ENCODE measurements at regions not wholly inside any gene's neighbourhood (a gene's known extent, or its start where the extent isn't known, plus 50 kb on each side); places are given as distances from the start of the nearest gene placed in this dataset.

DNA sequence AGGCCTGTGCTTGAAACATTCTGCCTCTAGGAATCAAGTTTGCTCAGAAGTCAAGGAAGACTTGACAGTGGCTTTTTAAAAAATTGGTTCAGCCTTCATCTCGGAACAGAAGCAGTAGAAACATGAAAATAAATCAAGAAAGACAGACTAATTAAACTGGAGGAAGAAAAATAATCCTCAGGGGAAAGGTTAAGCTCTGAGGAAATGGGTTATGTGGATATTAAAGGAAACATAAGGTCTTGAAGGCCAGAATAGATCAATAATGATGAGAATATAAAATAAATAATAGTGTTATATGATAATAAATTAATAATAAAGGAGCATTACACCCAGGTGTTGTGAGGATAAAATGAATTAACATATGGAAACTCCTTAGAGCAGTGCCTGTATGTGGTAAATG lies 121.7 kb downstream of the GPR63 start:
- ATAC-seq (no peak), DNase-seq (no peak)
- H3K9ac ChIP-seq (ENCODE audit: low read length) = no peak overlapping the region
- H3K4me1 ChIP-seq (ENCODE audit: insufficient read depth, low read length) = no peaks in the 10 kb centered on the region
- H4K20me1 ChIP-seq (ENCODE audit: low read length) = no peaks in the 10 kb centered on the region
- ChIA-PET CTCF (no interaction called here), POLR2A (ENCODE audit: unreplicated experiment) (no interaction called here)
- H3K4me2 ChIP-seq (ENCODE audit: low read length) = no peak overlapping the region
- BruUV-seq (replicated peaks) = no TSS peak
- H3K9me2 ChIP-seq (replicated peaks; ENCODE audit: low read length) = no peaks in the 10 kb centered on the region
- no peak overlapping the region for H2AFZ ChIP-seq (ENCODE audit: low read length)
- no peaks in the 10 kb centered on the region for H3K36me3 ChIP-seq (ENCODE audit: low read depth, low read length)
- H3K9me3 ChIP-seq (ENCODE audit: low read length) = no peaks in the 10 kb centered on the region
- peaks cover 13% of the 10 kb centered on the region for H3K27me3 ChIP-seq (ENCODE audit: low read length)
- H3K27ac ChIP-seq (ENCODE audit: low read length) = no peak overlapping the region
- no peaks in the 10 kb centered on the region for H3F3A ChIP-seq (ENCODE audit: low read length, unreplicated experiment)
- H3K4me3 ChIP-seq (ENCODE audit: low read length) = no peak overlapping the region
- TF ChIP-seq, protein P1, sequence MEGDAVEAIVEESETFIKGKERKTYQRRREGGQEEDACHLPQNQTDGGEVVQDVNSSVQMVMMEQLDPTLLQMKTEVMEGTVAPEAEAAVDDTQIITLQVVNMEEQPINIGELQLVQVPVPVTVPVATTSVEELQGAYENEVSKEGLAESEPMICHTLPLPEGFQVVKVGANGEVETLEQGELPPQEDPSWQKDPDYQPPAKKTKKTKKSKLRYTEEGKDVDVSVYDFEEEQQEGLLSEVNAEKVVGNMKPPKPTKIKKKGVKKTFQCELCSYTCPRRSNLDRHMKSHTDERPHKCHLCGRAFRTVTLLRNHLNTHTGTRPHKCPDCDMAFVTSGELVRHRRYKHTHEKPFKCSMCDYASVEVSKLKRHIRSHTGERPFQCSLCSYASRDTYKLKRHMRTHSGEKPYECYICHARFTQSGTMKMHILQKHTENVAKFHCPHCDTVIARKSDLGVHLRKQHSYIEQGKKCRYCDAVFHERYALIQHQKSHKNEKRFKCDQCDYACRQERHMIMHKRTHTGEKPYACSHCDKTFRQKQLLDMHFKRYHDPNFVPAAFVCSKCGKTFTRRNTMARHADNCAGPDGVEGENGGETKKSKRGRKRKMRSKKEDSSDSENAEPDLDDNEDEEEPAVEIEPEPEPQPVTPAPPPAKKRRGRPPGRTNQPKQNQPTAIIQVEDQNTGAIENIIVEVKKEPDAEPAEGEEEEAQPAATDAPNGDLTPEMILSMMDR (conservative IDR thresholded peaks at IDR 0.05; ENCODE audit: low read depth, low read length) = no peak
- TF ChIP-seq EZH2 (IDR thresholded peaks at IDR 0.05; ENCODE audit: low read length, unreplicated experiment) (no peak), EZH2phosphoT487 (IDR thresholded peaks at IDR 0.05; ENCODE audit: borderline replicate concordance, low read length) (no peak)
- intact Hi-C loops (cut with micrococcal nuclease) = no loop called here
- no peaks in the 10 kb centered on the region for H3K79me2 ChIP-seq (ENCODE audit: low read length)

DNA sequence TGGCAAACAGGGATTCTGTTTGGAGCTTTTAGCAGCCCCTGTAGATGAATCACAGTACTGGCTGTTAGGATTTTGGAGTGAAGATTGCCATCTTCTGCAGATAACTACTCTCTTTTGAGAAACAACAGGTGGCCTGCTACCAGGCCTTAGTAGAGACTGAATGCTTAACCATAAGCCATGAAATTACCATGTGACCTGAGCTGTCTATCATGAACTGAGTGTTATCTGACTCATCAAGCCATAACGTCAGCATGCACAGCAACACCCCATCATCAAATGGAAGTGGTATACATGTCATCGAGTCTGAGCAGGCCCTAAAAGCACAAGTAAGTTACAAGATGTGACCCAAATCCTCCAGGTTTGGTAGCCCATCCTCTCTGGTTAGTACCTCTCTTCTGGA lies 132.6 kb downstream of the GPR63 start:
- H3K4me3 ChIP-seq (ENCODE audit: low read length) = no peak overlapping the region
- no peaks in the 10 kb centered on the region for H3K79me2 ChIP-seq (ENCODE audit: low read length)
- TF ChIP-seq EZH2 (IDR thresholded peaks at IDR 0.05; ENCODE audit: low read length, unreplicated experiment) (no peak), EZH2phosphoT487 (IDR thresholded peaks at IDR 0.05; ENCODE audit: borderline replicate concordance, low read length) (no peak)
- TF ChIP-seq, protein P1 (conservative IDR thresholded peaks at IDR 0.05; ENCODE audit: low read depth, low read length) = no peak
- no peaks in the 10 kb centered on the region for H3K9me2 ChIP-seq (replicated peaks; ENCODE audit: low read length)
- no peak overlapping the region for H3K4me2 ChIP-seq (ENCODE audit: low read length)
- CTCF ChIA-PET = no interaction called here
- H3K27ac ChIP-seq (ENCODE audit: low read length) = no peak overlapping the region
- POLR2A ChIA-PET (ENCODE audit: unreplicated experiment) = no interaction called here
- no peaks in the 10 kb centered on the region for H3F3A ChIP-seq (ENCODE audit: low read length, unreplicated experiment)
- ATAC-seq (no peak), DNase-seq (no peak)
- H3K36me3 ChIP-seq (ENCODE audit: low read depth, low read length) = no peaks in the 10 kb centered on the region
- no peak overlapping the region for H3K9ac ChIP-seq (ENCODE audit: low read length)
- no TSS peak for BruUV-seq (replicated peaks)
- H3K4me1 ChIP-seq (ENCODE audit: insufficient read depth, low read length) = no peaks in the 10 kb centered on the region
- H4K20me1 ChIP-seq (ENCODE audit: low read length) = no peaks in the 10 kb centered on the region
- H3K27me3 ChIP-seq (ENCODE audit: low read length) = no peaks in the 10 kb centered on the region
- intact Hi-C loops (cut with micrococcal nuclease) = no loop called here
- no peaks in the 10 kb centered on the region for H3K9me3 ChIP-seq (ENCODE audit: low read length)
- H2AFZ ChIP-seq (ENCODE audit: low read length) = no peak overlapping the region

DNA sequence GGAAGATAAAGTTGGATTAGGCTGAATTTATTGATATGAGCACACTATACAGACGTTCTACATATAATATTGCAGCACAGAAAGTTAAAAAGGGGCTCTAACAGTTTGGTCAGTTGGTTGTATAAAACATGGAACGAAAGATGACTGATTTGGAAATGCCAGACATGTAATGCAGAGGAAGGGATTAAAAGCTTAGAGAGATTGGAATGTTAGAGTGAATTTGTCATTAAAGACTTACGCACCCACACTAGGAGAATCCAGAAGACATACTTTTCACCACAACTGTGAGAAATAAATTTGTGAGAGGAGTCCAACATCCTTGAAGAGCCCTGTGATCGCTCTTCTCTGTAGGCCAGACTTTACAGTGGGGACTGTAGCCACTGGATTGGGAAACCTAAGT lies 134.7 kb downstream of the GPR63 start:
- Histone ChIP-seq H3K27ac (ENCODE audit: low read length) (no peak overlapping the region), H3K4me2 (ENCODE audit: low read length) (no peak overlapping the region), H3K36me3 (ENCODE audit: low read depth, low read length) (no peaks in the 10 kb centered on the region), H3K4me1 (ENCODE audit: insufficient read depth, low read length) (no peaks in the 10 kb centered on the region), H3K9ac (ENCODE audit: low read length) (no peak overlapping the region), H3K79me2 (ENCODE audit: low read length) (no peaks in the 10 kb centered on the region), H3K9me2 (replicated peaks; ENCODE audit: low read length) (no peaks in the 10 kb centered on the region), H4K20me1 (ENCODE audit: low read length) (no peaks in the 10 kb centered on the region), H3F3A (ENCODE audit: low read length, unreplicated experiment) (no peaks in the 10 kb centered on the region), H2AFZ (ENCODE audit: low read length) (no peak overlapping the region), H3K9me3 (ENCODE audit: low read length) (no peaks in the 10 kb centered on the region), H3K4me3 (ENCODE audit: low read length) (no peak overlapping the region), H3K27me3 (ENCODE audit: low read length) (no peaks in the 10 kb centered on the region)
- POLR2A ChIA-PET (ENCODE audit: unreplicated experiment) = no interaction called here
- DNase-seq (no peak), ATAC-seq (no peak)
- intact Hi-C loops (cut with micrococcal nuclease) = no loop called here
- BruUV-seq (replicated peaks) = no TSS peak
- TF ChIP-seq EZH2phosphoT487 (IDR thresholded peaks at IDR 0.05; ENCODE audit: borderline replicate concordance, low read length) (no peak), EZH2 (IDR thresholded peaks at IDR 0.05; ENCODE audit: low read length, unreplicated experiment) (no peak)
- TF ChIP-seq, protein P1 (conservative IDR thresholded peaks at IDR 0.05; ENCODE audit: low read depth, low read length) = no peak
- CTCF ChIA-PET = no interaction called here
